CD4-positive, alpha-beta memory T cell (primary cell): ENCODE measurements at regions not wholly inside any gene's neighbourhood (a gene's known extent, or its start where the extent isn't known, plus 50 kb on each side); places are given as distances from the start of the nearest gene placed in this dataset.

ENCODE experiments used
- CTCF ChIA-PET: fragments of 350-600 bp; sonication (Branson Sonifier 250); formaldehyde crosslinking; loops from one replicate; lab custom pipeline; 2021; ENCODE audit warnings: inconsistent platforms; ENCODE audit not compliant: partially characterized antibody; lab: Charles Lee
- POLR2A ChIA-PET: fragments of 350-600 bp; sonication (Branson Sonifier 250); formaldehyde crosslinking; loops from one replicate; lab custom pipeline; 2021; ENCODE audit not compliant: partially characterized antibody; lab: Charles Lee
- DNase-seq, 5 donors: peaks; one replicate each; pipeline versions ENCODE4 v3.0.0 to v3.0.0-alpha.2; 2020 to 2022; ENCODE audit warnings: mixed read lengths in 1 of 5
- H3K27ac ChIP-seq: one replicate; pipeline ENCODE4 v1.7.0; 2013; ENCODE audit warnings: low read depth, low read length
- H3K27me3 ChIP-seq: 2 replicates; pipeline ENCODE4 v1.7.0; 2013; ENCODE audit warnings: mild to moderate bottlenecking, low read length, moderate library complexity; ENCODE audit not compliant: insufficient read depth
- H3K36me3 ChIP-seq: 2 replicates; pipeline ENCODE4 v1.7.0; 2013; ENCODE audit warnings: mild to moderate bottlenecking, low read length, moderate library complexity; ENCODE audit not compliant: insufficient read depth
- H3K4me1 ChIP-seq: 2 replicates; pipeline ENCODE4 v1.7.0; 2013; ENCODE audit warnings: mild to moderate bottlenecking, low read length, moderate library complexity; ENCODE audit not compliant: insufficient read depth
- H3K4me3 ChIP-seq, 2 donors: one replicate each; pipeline ENCODE4 v1.7.0; 2013; ENCODE audit warnings: low read length in 2 of 2, mild to moderate bottlenecking in 1 of 2
- H3K9me3 ChIP-seq, 2 donors: one replicate each; pipeline ENCODE4 v1.7.0; 2013; ENCODE audit warnings: low read length in 2 of 2, control low read depth in 1 of 2; ENCODE audit not compliant: control insufficient read depth in 1 of 2
- H3K27ac Mint-ChIP-seq, 7 donors: one replicate each; pipeline ENCODE4 v1.8.0; 2020 to 2021; ENCODE audit warnings: mixed read lengths in 7 of 7, mild to moderate bottlenecking in 6 of 7, inconsistent platforms in 3 of 7, moderate library complexity in 3 of 7
- H3K27me3 Mint-ChIP-seq, 2 donors: one replicate each; pipeline ENCODE4 v1.8.0; 2020 to 2021; ENCODE audit warnings: mixed read lengths in 2 of 2
- H3K36me3 Mint-ChIP-seq, 2 donors: one replicate each; pipeline ENCODE4 v1.8.0; 2020 to 2021; ENCODE audit warnings: mixed read lengths in 2 of 2, inconsistent platforms in 1 of 2, mild to moderate bottlenecking in 1 of 2
- H3K4me1 Mint-ChIP-seq, 4 donors: one replicate each; pipeline ENCODE4 v1.8.0; 2020 to 2021; ENCODE audit warnings: mixed read lengths in 4 of 4, mild to moderate bottlenecking in 1 of 4
- H3K4me3 Mint-ChIP-seq, 8 donors: one replicate each; pipeline ENCODE4 v1.8.0; 2020 to 2021; ENCODE audit warnings: mixed read lengths in 8 of 8, mild to moderate bottlenecking in 7 of 8, moderate library complexity in 6 of 8, inconsistent platforms in 3 of 8
- H3K9me3 Mint-ChIP-seq, 8 donors: one replicate each; pipeline ENCODE4 v1.8.0; 2020 to 2021; ENCODE audit warnings: mixed read lengths in 8 of 8, mild to moderate bottlenecking in 5 of 8, inconsistent platforms in 3 of 8, moderate library complexity in 1 of 8
- intact Hi-C: fragments of 100-400 bp; cut with micrococcal nuclease; formaldehyde crosslinking; loops from one replicate; pipeline ENCODE4 v1.15.1; 2023

- CTCF ChIA-PET = no interaction called here
- POLR2A ChIA-PET = interaction anchor here (0.8 to 1.9 kb wide), 2 partner anchors 63 to 66 kb away, joined by 4 to 9 read pairs; partner anchors contain the start of gene KLF6
- H3K4me1 ChIP-seq = peaks cover 26% of the 10 kb centered on the region
These were observed 63.2 kb upstream of the KLF6 start for GRCh38 chr10:3848005-3848774.

GRCh38 chr10:3846736-3847135 is 61.7 kb upstream of the KLF6 start:
- H3K9me3 ChIP-seq = no peaks in the 10 kb centered on the region
- H3K9me3 Mint-ChIP-seq = peaks cover 0 to 6% (median 0%) of the 10 kb centered on the region in 8 donors
- intact Hi-C loops = no loop called here
- no peak overlapping the region for H3K4me3 ChIP-seq
- no peak for DNase-seq
- no peak overlapping the region for H3K4me3 Mint-ChIP-seq
- no peaks in the 10 kb centered on the region for H3K36me3 Mint-ChIP-seq
- H3K27ac Mint-ChIP-seq = no peak overlapping the region
- peaks cover 11% of the 10 kb centered on the region for H3K4me1 ChIP-seq
- H3K27me3 Mint-ChIP-seq = no peaks in the 10 kb centered on the region
- no peak overlapping the region for H3K27ac ChIP-seq
- H3K27me3 ChIP-seq = no peaks in the 10 kb centered on the region
- ChIA-PET CTCF (interaction anchor here (1.0 kb wide), 1 partner anchor 13 kb away, joined by 3 read pairs; no protein-coding TSS in a partner anchor), POLR2A (no interaction called here)
- no peaks in the 10 kb centered on the region for H3K36me3 ChIP-seq
- peaks cover 7 to 22% (median 15%) of the 10 kb centered on the region in 4 donors for H3K4me1 Mint-ChIP-seq

More at GRCh38 chr10:3848005-3848774, 63.2 kb upstream of the KLF6 start:
- Mint-ChIP-seq H3K4me3 (no peak overlapping the region), H3K27ac (no peak overlapping the region), H3K27me3 (no peaks in the 10 kb centered on the region), H3K9me3 (peaks cover 0 to 2% (median 0%) of the 10 kb centered on the region in 8 donors), H3K4me1 (peaks cover 15 to 34% (median 28%) of the 10 kb centered on the region in 4 donors), H3K36me3 (no peaks in the 10 kb centered on the region)
- Histone ChIP-seq H3K27ac (no peak overlapping the region), H3K4me3 (no peak overlapping the region), H3K36me3 (no peaks in the 10 kb centered on the region), H3K9me3 (no peaks in the 10 kb centered on the region), H3K27me3 (no peaks in the 10 kb centered on the region)
- DNase-seq = no peak
- intact Hi-C loops = no loop called here

GRCh38 chr10:3844491-3845025 is 59.5 kb upstream of the KLF6 start:
- no peak overlapping the region for H3K27ac Mint-ChIP-seq
- CTCF ChIA-PET = no interaction called here
- POLR2A ChIA-PET = no interaction called here
- no peaks in the 10 kb centered on the region for H3K9me3 ChIP-seq
- DNase-seq = no peak
- H3K4me1 Mint-ChIP-seq = peaks cover 0 to 3% (median under 1%) of the 10 kb centered on the region in 4 donors
- no peaks in the 10 kb centered on the region for H3K36me3 ChIP-seq
- H3K4me3 Mint-ChIP-seq = no peak overlapping the region
- H3K27me3 Mint-ChIP-seq = no peaks in the 10 kb centered on the region
- H3K27me3 ChIP-seq = no peaks in the 10 kb centered on the region
- no peaks in the 10 kb centered on the region for H3K36me3 Mint-ChIP-seq
- intact Hi-C loops = no loop called here
- peaks cover 0 to 4% (median 0%) of the 10 kb centered on the region in 8 donors for H3K9me3 Mint-ChIP-seq
- H3K27ac ChIP-seq = no peak overlapping the region
- H3K4me3 ChIP-seq = no peak overlapping the region
- H3K4me1 ChIP-seq = no peaks in the 10 kb centered on the region

- no peak for DNase-seq
- H3K4me3 Mint-ChIP-seq = no peak overlapping the region
- CTCF ChIA-PET = no interaction called here
- H3K27ac Mint-ChIP-seq = peak overlapping the region in 1 of 7 donors; percentile 42
- peaks cover 9 to 28% (median 18%) of the 10 kb centered on the region in 4 donors for H3K4me1 Mint-ChIP-seq
- no peaks in the 10 kb centered on the region for H3K36me3 ChIP-seq
- no peaks in the 10 kb centered on the region for H3K36me3 Mint-ChIP-seq
- H3K9me3 Mint-ChIP-seq = peaks cover 0 to 4% (median 0%) of the 10 kb centered on the region in 8 donors
- H3K4me3 ChIP-seq = no peak overlapping the region
- intact Hi-C loops = no loop called here
- H3K27me3 Mint-ChIP-seq = no peaks in the 10 kb centered on the region
- no peaks in the 10 kb centered on the region for H3K9me3 ChIP-seq
- H3K4me1 ChIP-seq = peaks cover 16% of the 10 kb centered on the region
- POLR2A ChIA-PET = interaction anchor here (13.5 kb wide), 1 partner anchor 56 kb away, joined by 308 read pairs; the partner anchor contains the start of gene KLF6
- H3K27me3 ChIP-seq = no peaks in the 10 kb centered on the region
- no peak overlapping the region for H3K27ac ChIP-seq
These were observed 53.7 kb upstream of the KLF6 start for GRCh38 chr10:3838460-3839437.

- no peak overlapping the region for H3K27ac ChIP-seq
- intact Hi-C loops = no loop called here
- H3K4me3 ChIP-seq = no peak overlapping the region
- no peak overlapping the region for H3K4me3 Mint-ChIP-seq
- no peaks in the 10 kb centered on the region for H3K36me3 ChIP-seq
- peaks cover 16% of the 10 kb centered on the region for H3K4me1 ChIP-seq
- no peak for DNase-seq
- H3K9me3 Mint-ChIP-seq = peaks cover 0 to 2% (median 0%) of the 10 kb centered on the region in 8 donors
- H3K4me1 Mint-ChIP-seq = peaks cover 9 to 28% (median 21%) of the 10 kb centered on the region in 4 donors
- H3K36me3 Mint-ChIP-seq = no peaks in the 10 kb centered on the region
- ChIA-PET CTCF (no interaction called here), POLR2A (interaction anchor here (13.5 to 19.0 kb wide), 2 partner anchors 25 to 55 kb away, joined by 304 to 308 read pairs; partner anchors contain the start of gene KLF6)
- no peaks in the 10 kb centered on the region for H3K27me3 Mint-ChIP-seq
- H3K27me3 ChIP-seq = no peaks in the 10 kb centered on the region
- H3K9me3 ChIP-seq = no peaks in the 10 kb centered on the region
- H3K27ac Mint-ChIP-seq = peak overlapping the region in 1 of 7 donors; percentile 26
These were observed 52.8 kb upstream of the KLF6 start for GRCh38 chr10:3837647-3838459.

GRCh38 chr10:3836222-3836820 is 51.3 kb upstream of the KLF6 start:
- DNase-seq = no peak
- Histone ChIP-seq H3K9me3 (no peaks in the 10 kb centered on the region), H3K27ac (no peak overlapping the region), H3K36me3 (no peaks in the 10 kb centered on the region), H3K27me3 (no peaks in the 10 kb centered on the region), H3K4me3 (no peak overlapping the region), H3K4me1 (peaks cover 16% of the 10 kb centered on the region)
- Mint-ChIP-seq H3K4me3 (peak overlapping the region in 7 of 8 donors; percentile 31 to 72 (median 42)), H3K36me3 (no peaks in the 10 kb centered on the region), H3K4me1 (peaks cover 12 to 31% (median 28%) of the 10 kb centered on the region in 4 donors), H3K27ac (peak overlapping the region in 6 of 7 donors; percentile 9 to 73 (median 42)), H3K27me3 (no peaks in the 10 kb centered on the region), H3K9me3 (peaks cover 0 to 2% (median 0%) of the 10 kb centered on the region in 8 donors)
- intact Hi-C loops = no loop called here
- ChIA-PET POLR2A (interaction anchor here (0.9 to 19.0 kb wide), 7 partner anchors 9 to 99 kb away, joined by 3 to 308 read pairs (median 6); partner anchors contain the start of gene KLF6), CTCF (interaction anchor here (1.0 to 1.4 kb wide), 2 partner anchors 15 to 37 kb away, joined by 3 to 4 read pairs; no protein-coding TSS in a partner anchor)
